ENCODE measurements at regions not wholly inside any gene's neighbourhood (a gene's known extent, or its start where the extent isn't known, plus 50 kb on each side); places are given as distances from the start of the nearest gene placed in this dataset.

DNA sequence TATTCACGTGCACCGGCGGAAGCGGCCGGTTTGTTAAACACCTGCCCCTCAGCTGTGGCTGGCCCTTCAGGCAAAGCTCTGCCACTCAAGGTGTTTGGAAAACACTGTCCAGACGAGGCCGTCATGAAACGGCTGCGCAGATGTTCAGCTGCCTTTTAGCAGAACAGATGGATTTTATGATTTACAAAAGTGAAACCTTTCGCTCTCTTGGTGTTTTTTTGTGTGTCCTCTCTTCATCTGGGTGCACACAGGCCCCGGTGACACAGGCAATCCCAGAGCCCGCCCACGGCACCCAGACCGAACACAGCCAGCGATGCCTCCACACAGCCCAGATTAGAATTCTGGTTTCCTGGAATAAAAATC, 397.0 kb downstream of the SMOC2 start:
- H3K4me3 Mint-ChIP-seq = no peak overlapping the region
- TF ChIP-seq, protein P1, sequence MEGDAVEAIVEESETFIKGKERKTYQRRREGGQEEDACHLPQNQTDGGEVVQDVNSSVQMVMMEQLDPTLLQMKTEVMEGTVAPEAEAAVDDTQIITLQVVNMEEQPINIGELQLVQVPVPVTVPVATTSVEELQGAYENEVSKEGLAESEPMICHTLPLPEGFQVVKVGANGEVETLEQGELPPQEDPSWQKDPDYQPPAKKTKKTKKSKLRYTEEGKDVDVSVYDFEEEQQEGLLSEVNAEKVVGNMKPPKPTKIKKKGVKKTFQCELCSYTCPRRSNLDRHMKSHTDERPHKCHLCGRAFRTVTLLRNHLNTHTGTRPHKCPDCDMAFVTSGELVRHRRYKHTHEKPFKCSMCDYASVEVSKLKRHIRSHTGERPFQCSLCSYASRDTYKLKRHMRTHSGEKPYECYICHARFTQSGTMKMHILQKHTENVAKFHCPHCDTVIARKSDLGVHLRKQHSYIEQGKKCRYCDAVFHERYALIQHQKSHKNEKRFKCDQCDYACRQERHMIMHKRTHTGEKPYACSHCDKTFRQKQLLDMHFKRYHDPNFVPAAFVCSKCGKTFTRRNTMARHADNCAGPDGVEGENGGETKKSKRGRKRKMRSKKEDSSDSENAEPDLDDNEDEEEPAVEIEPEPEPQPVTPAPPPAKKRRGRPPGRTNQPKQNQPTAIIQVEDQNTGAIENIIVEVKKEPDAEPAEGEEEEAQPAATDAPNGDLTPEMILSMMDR (conservative IDR thresholded peaks at IDR 0.05) = no peak
- no peak for DNase-seq (ENCODE audit: low read depth, low spot score)
- H3K9me3 Mint-ChIP-seq = peaks cover 3% of the 10 kb centered on the region
- no peak overlapping the region for H3K27ac Mint-ChIP-seq (ENCODE audit: unreplicated experiment)
- peaks cover 5% of the 10 kb centered on the region for H3K36me3 Mint-ChIP-seq (ENCODE audit: low read depth)
- peaks cover 37% of the 10 kb centered on the region for H3K4me1 Mint-ChIP-seq
- no peaks in the 10 kb centered on the region for H3K27me3 Mint-ChIP-seq (ENCODE audit: low read depth)

DNA sequence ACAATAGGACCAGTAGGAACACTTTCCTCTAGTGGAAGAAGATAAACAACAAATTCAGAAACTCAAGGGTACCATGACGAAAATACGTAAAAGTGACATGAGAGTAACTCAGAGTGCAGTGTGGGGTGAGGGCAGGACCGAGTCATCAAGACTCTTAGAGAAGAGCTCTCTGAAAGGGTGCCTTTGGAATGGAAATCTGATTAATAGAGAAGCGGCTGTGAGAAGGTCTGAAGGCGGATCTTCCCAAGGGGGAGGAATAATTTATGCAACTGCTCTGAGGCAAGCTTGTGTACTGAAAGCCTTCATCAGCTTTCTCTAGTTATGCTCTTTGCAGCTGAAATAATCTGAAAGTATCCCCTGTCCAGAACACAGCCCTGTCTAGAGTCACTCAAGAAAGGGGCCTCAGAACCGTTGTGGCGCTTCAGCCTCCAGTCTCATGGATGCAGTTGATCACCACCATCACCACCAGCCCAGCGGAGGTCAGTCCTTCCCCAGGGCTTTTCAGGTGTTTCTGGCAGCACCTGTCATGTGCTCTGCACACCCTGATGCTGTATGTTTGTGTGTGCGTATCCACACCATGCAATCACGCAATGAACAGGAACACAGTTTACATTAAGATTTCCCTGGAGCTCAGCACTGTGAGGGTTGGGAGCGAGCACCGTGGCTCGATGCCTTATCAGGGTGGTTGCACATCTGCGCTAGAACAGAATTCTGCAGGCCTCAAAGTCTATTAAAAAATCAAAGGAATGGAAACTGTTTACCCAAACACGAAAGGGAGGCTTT, 396.5 kb downstream of the SMOC2 start:
- H3K4me1 Mint-ChIP-seq = peaks cover 37% of the 10 kb centered on the region
- H3K4me3 Mint-ChIP-seq = peak overlapping the region; percentile 14
- no peak for DNase-seq (ENCODE audit: low read depth, low spot score)
- H3K27ac Mint-ChIP-seq (ENCODE audit: unreplicated experiment) = no peak overlapping the region
- peaks cover 5% of the 10 kb centered on the region for H3K36me3 Mint-ChIP-seq (ENCODE audit: low read depth)
- H3K27me3 Mint-ChIP-seq (ENCODE audit: low read depth) = no peaks in the 10 kb centered on the region
- TF ChIP-seq, protein P1 (conservative IDR thresholded peaks at IDR 0.05) = no peak
- peaks cover 3% of the 10 kb centered on the region for H3K9me3 Mint-ChIP-seq

DNA sequence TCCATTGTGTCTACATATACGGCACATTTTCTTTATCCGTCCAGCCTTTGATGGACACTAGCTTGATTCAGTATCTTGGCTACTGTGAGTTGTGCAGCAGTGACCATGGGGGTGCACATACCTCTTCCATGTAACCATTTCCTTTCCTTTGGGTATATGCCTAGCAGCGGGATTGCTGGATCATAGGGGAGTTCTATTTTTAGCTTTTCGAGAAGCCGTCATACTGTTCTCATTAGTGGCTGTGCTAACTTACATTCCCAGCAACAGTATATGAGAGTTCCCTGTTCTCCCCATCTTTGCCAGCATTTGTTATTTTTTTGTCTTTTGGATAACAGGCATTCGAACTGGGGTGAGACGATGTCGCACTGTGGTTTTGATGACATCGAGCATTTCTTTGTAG, 395.0 kb downstream of the SMOC2 start:
- H3K27me3 Mint-ChIP-seq (ENCODE audit: low read depth) = no peaks in the 10 kb centered on the region
- DNase-seq (ENCODE audit: low read depth, low spot score) = no peak
- peaks cover 5% of the 10 kb centered on the region for H3K36me3 Mint-ChIP-seq (ENCODE audit: low read depth)
- no peak overlapping the region for H3K4me3 Mint-ChIP-seq
- H3K9me3 Mint-ChIP-seq = peaks cover 3% of the 10 kb centered on the region
- TF ChIP-seq, protein P1 (conservative IDR thresholded peaks at IDR 0.05) = no peak
- no peak overlapping the region for H3K27ac Mint-ChIP-seq (ENCODE audit: unreplicated experiment)
- peaks cover 37% of the 10 kb centered on the region for H3K4me1 Mint-ChIP-seq

DNA sequence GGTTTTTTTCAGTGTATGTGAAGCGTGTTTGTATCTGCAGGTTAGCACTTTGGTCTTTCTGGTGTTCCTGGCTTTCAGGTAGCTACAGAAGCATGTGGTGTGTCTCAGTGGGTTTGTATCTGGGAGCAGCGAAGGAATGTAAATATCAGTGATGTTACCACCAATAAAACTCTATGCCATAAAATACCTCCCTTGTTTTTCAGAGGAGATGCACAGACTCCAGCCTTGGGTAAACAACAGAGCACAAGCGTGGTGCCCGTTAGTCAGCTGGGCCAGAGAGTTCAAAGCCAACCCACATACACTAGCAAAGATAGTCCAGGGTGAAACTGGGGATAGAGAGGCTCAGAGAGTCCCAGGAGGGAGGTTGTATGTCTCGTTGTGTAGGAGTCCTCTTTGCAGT, 393.8 kb downstream of the SMOC2 start:
- H3K27me3 Mint-ChIP-seq (ENCODE audit: low read depth) = no peaks in the 10 kb centered on the region
- TF ChIP-seq, protein P1 (conservative IDR thresholded peaks at IDR 0.05) = no peak
- no peak overlapping the region for H3K4me3 Mint-ChIP-seq
- peaks cover 3% of the 10 kb centered on the region for H3K9me3 Mint-ChIP-seq
- H3K27ac Mint-ChIP-seq (ENCODE audit: unreplicated experiment) = peak overlapping the region; percentile 79
- H3K36me3 Mint-ChIP-seq (ENCODE audit: low read depth) = peaks cover 5% of the 10 kb centered on the region
- DNase-seq (ENCODE audit: low read depth, low spot score) = no peak
- peaks cover 37% of the 10 kb centered on the region for H3K4me1 Mint-ChIP-seq

DNA sequence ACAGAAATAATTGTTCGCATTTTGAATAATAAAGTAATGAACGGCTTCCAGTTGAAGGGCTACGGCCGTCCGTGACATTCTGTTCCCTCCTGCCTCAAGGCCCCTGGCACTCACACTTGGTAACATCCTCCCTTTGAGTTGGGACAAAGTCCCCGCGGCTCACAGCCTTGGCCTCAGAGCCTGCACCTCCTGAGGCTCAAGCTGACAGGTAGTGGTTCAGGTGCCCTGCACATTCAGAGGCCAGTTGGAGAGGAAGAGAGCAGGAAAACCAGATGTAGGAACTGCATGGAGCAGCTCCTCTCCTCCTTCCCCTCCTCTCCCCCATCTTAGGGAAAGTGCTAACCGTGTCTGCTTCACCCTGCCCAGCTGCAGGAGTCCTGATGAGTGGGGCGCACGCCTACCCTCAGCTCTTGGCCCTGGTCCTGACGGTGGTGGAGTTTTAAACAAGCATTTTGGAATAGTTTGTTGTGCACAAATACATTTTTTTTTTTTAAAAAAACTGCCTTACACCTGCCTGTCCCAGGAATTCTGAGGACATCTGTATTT, 393.1 kb downstream of the SMOC2 start:
- peaks cover 1% of the 10 kb centered on the region for H3K36me3 Mint-ChIP-seq (ENCODE audit: low read depth)
- H3K9me3 Mint-ChIP-seq = no peaks in the 10 kb centered on the region
- H3K4me1 Mint-ChIP-seq = peaks cover 34% of the 10 kb centered on the region
- H3K27me3 Mint-ChIP-seq (ENCODE audit: low read depth) = no peaks in the 10 kb centered on the region
- TF ChIP-seq, protein P1 (conservative IDR thresholded peaks at IDR 0.05) = no peak
- H3K27ac Mint-ChIP-seq (ENCODE audit: unreplicated experiment) = no peak overlapping the region
- no peak overlapping the region for H3K4me3 Mint-ChIP-seq
- DNase-seq (ENCODE audit: low read depth, low spot score) = no peak

Data from neural crest cell (in vitro differentiated cells).